GM18858 (cell line): ENCODE measurements at regions not wholly inside any gene's neighbourhood (a gene's known extent, or its start where the extent isn't known, plus 50 kb on each side); places are given as distances from the start of the nearest gene placed in this dataset.
"Not testable (repeated sequence)": the region's sequence is repeated elsewhere in the genome, so short reads cannot be mapped to it uniquely, and the experiment has no call there.

Experiments used
- ATAC-seq: cut with Tn5 transposase; IDR thresholded peaks from one replicate; pipeline ENCODE4 v1.9.1; 2021; ENCODE audit not compliant: unreplicated experiment

DNA sequence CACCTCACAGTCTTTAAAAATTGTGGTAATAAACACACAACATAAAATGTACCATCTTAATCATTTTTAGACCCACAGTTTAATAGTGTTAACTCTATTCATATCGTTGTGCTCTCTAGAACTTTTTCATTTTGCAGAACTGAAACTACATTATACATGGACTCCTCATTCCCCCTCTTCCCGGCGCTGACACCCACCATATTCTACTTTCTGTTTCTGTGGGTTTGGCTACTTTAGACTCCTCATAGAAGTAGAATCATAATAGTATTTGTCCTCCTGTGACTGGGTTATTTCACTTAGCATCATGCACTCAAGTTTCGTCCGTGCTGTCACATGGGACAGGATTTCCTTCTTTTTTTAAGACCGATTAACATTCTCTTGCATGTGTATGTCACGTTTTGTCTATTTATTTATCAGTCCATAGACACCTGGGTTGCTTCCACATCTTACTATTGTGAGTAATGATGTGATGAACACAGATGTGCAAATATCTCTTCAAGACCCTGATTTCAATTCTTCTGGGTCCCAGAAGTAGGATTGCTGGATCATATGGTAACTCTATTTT lies 62.9 kb upstream of the TMPRSS2 start:
- ATAC-seq = peak; percentile 69

DNA sequence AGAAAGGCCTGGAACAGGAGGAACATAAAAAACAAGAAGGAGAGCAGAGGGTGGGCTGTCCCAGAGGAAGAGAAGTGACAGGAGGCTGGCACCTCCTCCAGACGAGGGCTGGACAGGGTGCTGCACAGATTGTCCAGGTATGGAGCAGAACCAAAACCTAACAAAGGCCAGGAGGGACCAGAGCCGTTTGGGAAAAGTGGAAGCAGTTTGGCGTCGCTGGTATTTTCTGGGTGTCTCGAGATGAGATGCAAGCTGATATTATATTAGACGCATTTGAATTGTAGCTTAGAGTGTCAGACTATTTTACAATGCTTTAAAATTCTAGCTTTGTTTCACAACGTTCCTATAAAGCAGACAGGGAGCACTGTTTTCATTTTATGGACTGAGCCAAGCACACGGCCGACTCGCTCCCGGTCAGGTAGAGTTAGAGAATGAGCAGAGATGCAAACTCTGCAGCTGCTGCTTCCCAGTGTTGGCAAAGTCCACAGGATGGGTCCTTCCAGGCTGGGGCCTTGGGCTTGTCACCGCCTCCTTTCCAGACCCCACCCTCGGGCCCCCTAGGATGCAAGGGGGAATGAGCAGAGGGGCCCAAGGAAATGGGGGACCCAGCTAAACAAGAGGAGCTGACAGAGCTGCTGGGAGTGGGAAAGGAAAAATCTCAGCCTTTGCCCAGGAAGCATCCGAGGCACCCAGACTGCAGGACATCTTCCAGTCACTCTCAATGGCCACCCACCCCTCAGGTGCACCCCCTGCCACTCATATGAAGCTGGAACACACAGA lies 60.8 kb upstream of the TMPRSS2 start:
- ATAC-seq = no peak

DNA sequence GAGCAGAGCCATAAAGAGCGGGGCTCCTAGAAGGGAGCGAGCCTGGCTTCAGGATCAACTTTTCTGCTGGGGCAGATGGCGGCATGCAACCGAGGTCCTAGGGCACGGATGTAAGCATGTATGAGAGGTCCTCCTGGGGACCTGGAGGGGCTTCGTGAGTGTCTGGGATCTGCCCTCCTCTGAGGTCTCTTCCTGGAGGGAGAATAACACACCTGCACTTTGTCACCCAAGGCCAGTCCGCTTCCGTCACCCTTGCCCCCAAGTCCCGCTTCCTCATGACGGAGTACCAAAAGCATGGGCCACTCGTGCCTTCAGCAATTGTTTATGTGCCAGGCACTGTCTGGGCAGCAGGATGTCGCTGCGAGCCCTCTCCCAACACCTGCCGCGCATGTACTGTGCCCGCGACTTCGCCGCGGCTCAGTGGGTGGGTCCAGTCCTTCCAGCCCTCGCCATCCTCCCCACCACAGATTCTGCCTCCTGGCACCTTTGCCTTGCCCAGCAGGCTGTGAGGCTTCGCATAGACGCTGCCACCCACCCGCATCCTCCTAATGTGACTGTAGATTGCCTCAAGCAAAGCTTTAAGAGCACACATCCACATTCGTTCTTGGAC lies 60.0 kb upstream of the TMPRSS2 start:
- ATAC-seq = no peak

DNA sequence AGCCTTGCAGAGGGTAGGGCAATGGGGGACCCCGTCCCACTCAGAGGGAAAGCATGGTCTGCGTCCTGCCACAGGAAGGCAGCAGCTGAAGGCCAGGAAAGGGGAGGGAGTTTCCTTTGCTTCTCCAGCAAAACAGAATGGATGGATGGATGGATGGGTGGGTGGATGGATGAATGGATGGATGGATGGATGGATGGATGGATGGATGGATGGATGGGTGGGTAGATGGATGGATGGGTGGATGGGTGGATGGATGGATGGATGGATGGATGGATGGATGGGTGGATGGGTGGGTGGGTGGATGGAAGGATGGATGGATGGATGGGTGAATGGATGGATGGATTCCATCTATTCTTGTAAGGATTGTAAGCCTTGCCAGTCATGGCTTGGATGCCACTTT lies 59.3 kb upstream of the TMPRSS2 start:
- ATAC-seq = not testable (repeated sequence)

DNA sequence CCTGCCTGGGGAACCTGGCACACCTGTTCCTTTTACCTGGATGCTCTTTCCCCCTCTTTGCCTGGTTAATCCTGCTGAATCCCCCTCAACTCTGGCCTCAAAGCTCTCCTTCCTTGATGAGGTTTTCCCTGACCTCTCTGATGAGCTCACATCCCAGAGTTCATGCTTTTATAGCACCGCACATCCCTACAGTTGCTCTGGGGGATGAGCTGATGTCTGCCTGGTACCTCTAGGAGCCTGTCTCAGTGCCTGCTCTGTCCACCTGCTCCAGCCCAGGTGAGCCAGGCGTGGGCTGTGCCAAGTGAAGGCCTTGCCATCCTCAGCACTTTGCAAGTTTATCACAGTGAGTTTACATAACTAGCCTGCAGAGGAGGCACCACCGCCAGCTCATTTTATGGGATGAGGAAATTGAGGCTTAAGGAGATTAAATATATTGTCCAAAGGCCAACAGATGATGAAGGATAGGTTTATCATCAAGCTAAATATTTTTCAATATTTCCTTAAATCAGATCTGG lies 58.6 kb upstream of the TMPRSS2 start:
- no peak for ATAC-seq

DNA sequence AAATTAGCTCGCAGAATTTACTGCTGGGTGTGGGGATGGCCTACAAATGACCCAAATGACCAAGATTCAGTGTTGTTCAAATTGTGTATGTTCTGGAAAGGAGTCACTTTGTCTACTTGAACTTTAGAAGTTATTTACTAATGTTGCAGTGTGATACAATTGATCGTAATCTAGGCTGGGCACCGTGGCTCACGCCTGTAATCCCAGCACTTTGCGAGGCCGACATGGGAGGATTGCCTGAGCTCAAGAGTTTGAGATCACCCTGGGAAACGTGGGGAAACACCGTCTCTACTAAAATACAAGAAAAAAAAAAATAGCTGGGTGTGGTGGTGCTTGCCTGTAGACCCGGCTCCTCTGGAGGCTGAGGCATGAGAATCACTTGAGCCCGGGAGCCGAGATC lies 57.6 kb upstream of the TMPRSS2 start:
- no peak for ATAC-seq

DNA sequence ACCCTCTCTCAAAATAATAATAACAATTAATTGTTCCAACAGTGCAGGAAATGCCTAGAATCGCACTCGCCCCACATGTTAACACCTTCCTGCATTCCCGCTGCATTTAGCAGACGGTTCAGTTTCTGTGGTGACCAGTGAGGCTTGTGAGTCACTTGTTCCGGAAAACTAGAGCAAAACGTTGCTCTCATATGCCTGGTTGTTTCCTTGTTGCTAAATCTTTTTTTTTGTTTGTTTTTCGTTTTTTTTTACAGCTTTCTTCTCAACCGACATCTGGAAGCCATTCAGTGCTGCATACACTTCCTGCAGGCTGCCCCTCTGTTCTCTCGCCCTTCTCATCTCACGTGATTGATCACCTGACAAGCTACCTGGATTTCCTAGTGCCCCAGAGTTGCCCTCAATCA lies 56.9 kb upstream of the TMPRSS2 start:
- ATAC-seq = no peak

DNA sequence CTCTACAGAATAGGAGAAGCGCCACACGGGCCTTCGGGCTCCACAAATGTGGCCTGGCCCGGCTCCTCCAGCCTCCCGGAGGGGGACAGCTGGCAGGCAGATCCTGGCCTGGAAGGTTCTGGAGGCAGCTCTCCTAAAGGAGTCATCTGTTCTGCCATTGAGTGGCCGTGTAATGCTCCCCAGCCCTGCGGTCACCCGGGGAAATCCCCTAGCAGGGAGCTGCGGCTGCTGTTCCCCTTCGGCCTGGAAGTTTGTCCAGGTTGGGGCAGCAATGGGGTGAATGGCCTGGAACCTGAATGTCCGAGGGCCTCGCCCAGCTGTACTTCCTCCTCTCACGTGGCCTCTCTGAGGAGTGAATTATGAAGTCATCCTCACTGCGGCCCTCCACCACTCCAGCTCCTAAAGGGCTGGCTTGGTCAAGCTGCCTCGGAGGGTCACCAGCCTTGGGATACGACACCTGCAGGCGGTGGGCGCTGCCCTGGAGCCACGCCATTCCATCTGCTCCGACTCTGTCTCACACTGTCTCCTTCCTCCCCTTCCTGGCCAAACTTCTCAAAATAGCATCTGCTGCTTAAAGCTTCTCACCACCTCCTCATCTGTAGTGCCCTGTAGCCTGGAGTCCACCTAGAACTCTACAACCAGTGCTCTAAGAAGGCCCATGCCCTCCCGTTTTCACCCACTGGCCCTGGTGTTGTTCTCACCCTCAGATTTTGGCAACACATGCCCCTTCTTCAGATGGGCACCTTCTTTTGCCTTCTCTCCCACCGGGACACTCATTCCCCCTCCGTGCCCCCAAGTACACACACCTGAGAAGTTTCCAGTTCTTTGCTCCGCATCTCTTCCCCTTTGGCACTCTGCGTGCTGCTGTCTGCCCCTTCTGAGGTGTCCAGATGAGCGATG lies 54.4 kb upstream of the TMPRSS2 start:
- ATAC-seq = no peak

DNA sequence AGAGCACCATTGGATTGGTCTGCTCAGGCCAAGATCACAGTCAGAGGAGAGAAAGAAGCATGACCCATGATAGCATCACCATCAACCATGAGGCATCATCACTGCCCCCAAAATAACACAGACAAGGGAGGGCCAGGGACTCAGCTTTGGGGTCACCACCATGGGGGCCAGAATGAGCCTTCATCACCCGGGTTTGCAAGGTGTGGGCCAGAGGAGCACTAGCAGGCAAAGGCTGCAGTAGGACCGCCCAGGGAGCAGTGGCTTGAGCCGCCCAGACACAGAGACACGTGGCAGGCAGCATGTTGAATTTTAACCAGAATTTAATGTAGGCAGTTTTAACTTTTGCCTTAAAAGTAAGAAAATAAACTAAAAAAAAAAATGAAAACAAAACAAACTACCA lies 53.7 kb upstream of the TMPRSS2 start:
- no peak for ATAC-seq

DNA sequence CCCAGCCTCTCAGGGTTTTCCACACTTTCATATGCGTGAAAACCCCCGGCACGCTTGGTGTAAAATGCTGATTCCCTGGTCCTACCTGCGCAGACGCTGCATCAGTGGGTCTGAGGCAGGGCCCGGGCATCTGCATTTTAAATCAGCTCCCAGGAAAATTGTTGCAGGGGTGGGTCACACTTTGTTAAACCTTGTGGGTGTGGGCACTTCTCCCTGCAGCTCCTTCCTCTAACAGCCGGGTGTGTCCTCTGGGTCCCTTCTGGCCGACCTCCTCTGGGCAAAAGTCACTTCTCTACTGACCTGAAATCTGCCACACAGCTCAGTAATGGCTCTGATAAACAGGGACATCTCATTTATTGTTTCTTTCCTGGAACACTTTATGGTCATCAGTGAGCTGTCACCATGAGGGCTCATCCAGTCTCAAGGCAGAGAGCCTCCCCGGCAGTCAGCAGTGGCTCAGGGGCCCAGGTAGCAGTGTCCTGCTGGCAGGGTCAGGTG lies 52.8 kb upstream of the TMPRSS2 start:
- no peak for ATAC-seq

DNA sequence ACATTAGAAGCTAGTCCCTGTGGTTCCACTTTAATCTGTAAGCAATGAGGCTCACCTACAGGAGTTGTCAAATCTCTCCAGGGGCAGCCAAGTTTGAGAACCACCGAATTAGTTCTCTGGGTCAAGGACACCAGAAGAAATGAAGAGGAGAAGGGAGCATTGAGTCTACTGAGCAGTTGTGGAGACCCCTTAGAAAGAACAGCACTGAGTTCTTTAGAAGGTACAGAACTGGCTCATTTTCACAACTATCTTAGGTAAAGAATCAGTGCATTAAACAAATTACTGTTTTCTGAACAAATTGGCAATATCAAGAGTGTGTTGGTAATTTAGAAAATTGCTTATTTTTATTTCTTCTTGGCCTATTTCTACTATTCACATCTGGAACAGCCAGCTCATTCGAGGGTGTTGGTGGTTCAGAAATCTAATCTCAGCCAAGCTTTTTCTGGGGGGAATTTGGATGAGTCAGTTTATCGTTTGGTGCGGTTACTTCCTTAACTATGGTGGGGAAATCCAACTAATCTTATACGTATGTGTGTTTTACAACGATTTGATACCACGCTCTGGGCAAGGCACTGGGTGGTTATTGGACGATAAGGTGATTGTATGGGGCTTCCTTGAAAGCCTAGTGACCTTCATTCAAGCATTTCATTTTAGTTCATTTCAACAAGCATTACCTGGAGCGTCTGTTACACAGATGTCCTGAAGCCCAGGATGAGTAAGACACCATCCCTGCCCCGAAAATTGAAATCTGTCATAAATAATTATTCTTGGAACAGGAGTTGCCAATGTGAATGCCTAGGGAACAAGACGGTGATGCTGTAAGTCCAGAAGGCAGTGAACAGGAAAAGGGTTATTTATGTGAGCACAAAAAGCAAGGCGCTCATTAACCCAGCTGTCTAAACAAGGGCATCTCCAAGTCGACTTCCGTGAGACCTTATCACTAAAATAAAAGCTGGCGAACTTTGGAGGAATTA lies 52.0 kb upstream of the TMPRSS2 start:
- ATAC-seq = no peak

DNA sequence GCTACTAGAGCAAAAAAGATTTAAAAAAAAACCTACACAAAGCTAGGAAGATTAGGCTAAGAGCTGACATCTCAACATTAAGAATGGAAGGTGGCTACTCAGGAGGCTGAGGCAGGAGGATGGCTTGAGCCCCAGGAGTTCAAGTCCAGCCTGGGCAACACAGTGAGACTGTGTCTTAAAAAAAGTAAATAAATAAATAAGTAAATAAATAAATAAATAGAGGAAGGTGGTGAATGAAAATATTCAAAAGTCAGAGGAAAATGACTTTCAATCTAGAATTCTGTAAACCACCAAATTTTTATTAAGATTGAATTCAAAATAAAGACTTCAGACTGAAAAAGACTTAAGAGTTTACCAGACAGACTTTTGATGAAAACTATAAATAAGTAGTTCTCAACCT lies 50.9 kb upstream of the TMPRSS2 start:
- no peak for ATAC-seq

DNA sequence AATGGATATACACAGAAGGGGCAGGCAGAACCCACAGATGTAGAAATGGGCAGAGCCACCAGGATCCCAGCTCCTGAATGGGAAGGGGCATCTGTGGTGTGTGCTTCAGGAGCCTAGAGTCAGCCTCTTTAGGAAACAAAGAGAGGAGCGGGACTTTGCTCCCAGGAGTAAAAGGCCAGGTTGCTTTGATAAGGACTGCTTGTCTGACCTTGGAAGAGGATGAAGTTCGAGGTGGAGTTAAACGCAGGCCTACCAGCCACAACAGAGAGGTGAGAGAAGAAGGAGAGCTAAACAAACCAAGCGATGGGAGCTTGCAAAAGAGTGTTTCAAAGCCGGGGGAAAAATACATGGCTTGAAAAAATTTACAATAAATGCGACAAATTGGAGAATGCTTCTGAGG lies 49.9 kb upstream of the TMPRSS2 start:
- no peak for ATAC-seq
